Non-pigmented ciliary epithelial cell (primary cell): ENCODE measurements at regions not wholly inside any gene's neighbourhood (a gene's known extent, or its start where the extent isn't known, plus 50 kb on each side); places are given as distances from the start of the nearest gene placed in this dataset.

Source experiments
- DNase-seq: peaks from one replicate; pipeline ENCODE4 v3.0.0-alpha.2; 2010; ENCODE audit warnings: low read depth

GRCh38 chr4:20353646-20354045 lies 101.9 kb downstream of the SLIT2 start:
- DNase-seq = no peak

- no peak for DNase-seq
These were observed 102.4 kb downstream of the SLIT2 start for GRCh38 chr4:20354120-20354519.

GRCh38 chr4:20356565-20356964 lies 104.9 kb downstream of the SLIT2 start:
- no peak for DNase-seq

- DNase-seq = no peak
These were observed 106.4 kb downstream of the SLIT2 start for GRCh38 chr4:20358110-20358509.

- no peak for DNase-seq
These were observed 108.0 kb downstream of the SLIT2 start for GRCh38 chr4:20359692-20360091.

GRCh38 chr4:20362148-20362547 lies 110.4 kb downstream of the SLIT2 start:
- DNase-seq = no peak

- DNase-seq = no peak
These were observed 113.3 kb downstream of the SLIT2 start for GRCh38 chr4:20364969-20365368.

- no peak for DNase-seq
These were observed 115.7 kb downstream of the SLIT2 start for GRCh38 chr4:20367446-20367845.

GRCh38 chr4:20368926-20369325 lies 117.2 kb downstream of the SLIT2 start:
- DNase-seq = no peak

GRCh38 chr4:20370274-20370673 lies 118.6 kb downstream of the SLIT2 start:
- peak; percentile 42 for DNase-seq

GRCh38 chr4:20376070-20376469 lies 124.4 kb downstream of the SLIT2 start:
- no peak for DNase-seq

GRCh38 chr4:20378181-20378580 lies 126.5 kb downstream of the SLIT2 start:
- no peak for DNase-seq

- DNase-seq = no peak
These were observed 129.3 kb downstream of the SLIT2 start for GRCh38 chr4:20381005-20381404.

GRCh38 chr4:20383283-20383682 lies 131.6 kb downstream of the SLIT2 start:
- no peak for DNase-seq

GRCh38 chr4:20383969-20384368 lies 132.3 kb downstream of the SLIT2 start:
- no peak for DNase-seq

- DNase-seq = no peak
These were observed 132.8 kb downstream of the SLIT2 start for GRCh38 chr4:20384456-20384855.

GRCh38 chr4:20386001-20386740 lies 134.5 kb downstream of the SLIT2 start:
- no peak for DNase-seq

- DNase-seq = no peak
These were observed 135.2 kb downstream of the SLIT2 start for GRCh38 chr4:20386906-20387305.

- DNase-seq = no peak
These were observed 139.5 kb downstream of the SLIT2 start for GRCh38 chr4:20391198-20391597.

- DNase-seq = no peak
These were observed 140.2 kb downstream of the SLIT2 start for GRCh38 chr4:20391912-20392311.

GRCh38 chr4:20393486-20394100 lies 141.9 kb downstream of the SLIT2 start:
- DNase-seq = no peak

- DNase-seq = no peak
These were observed 142.8 kb downstream of the SLIT2 start for GRCh38 chr4:20394512-20394911.

- DNase-seq = no peak
These were observed 143.6 kb downstream of the SLIT2 start for GRCh38 chr4:20395160-20395773.
